Ectodermal cell (in vitro differentiated cells): ENCODE measurements at regions not wholly inside any gene's neighbourhood (a gene's known extent, or its start where the extent isn't known, plus 50 kb on each side); places are given as distances from the start of the nearest gene placed in this dataset.

Experiments used
- H3K27ac ChIP-seq: 2 replicates; pipeline ENCODE4 v1.7.0; 2013; ENCODE audit warnings: mild to moderate bottlenecking, low read depth, low read length; ENCODE audit not compliant: insufficient read depth, poor library complexity, severe bottlenecking
- H3K27me3 ChIP-seq: 2 replicates; pipeline ENCODE4 v1.7.0; 2013; ENCODE audit warnings: mild to moderate bottlenecking, low read length; ENCODE audit not compliant: insufficient read depth, control insufficient read depth, poor library complexity, severe bottlenecking
- H3K36me3 ChIP-seq: one replicate; pipeline ENCODE4 v1.7.0; 2013; ENCODE audit warnings: low read length; ENCODE audit not compliant: control insufficient read depth, insufficient read depth
- H3K4me1 ChIP-seq: one replicate; pipeline ENCODE4 v1.7.0; 2013; ENCODE audit warnings: low read length; ENCODE audit not compliant: control insufficient read depth, insufficient read depth
- H3K4me3 ChIP-seq: 2 replicates; pipeline ENCODE4 v1.7.0; 2013; ENCODE audit warnings: low read depth, low read length, control low read depth; ENCODE audit not compliant: insufficient read depth
- H3K9me3 ChIP-seq: 2 replicates; pipeline ENCODE4 v1.7.0; 2013; ENCODE audit warnings: mild to moderate bottlenecking, low read length, moderate library complexity; ENCODE audit not compliant: control insufficient read depth
- WGBS, 2 experiments: methylation state at CpG; one replicate each; pipeline ENCODE4 v1.1.7; 2013; ENCODE audit warnings: missing lambda C conversion rate in 2 of 2; 5-methylcytosine and 5-hydroxymethylcytosine counted together

DNA sequence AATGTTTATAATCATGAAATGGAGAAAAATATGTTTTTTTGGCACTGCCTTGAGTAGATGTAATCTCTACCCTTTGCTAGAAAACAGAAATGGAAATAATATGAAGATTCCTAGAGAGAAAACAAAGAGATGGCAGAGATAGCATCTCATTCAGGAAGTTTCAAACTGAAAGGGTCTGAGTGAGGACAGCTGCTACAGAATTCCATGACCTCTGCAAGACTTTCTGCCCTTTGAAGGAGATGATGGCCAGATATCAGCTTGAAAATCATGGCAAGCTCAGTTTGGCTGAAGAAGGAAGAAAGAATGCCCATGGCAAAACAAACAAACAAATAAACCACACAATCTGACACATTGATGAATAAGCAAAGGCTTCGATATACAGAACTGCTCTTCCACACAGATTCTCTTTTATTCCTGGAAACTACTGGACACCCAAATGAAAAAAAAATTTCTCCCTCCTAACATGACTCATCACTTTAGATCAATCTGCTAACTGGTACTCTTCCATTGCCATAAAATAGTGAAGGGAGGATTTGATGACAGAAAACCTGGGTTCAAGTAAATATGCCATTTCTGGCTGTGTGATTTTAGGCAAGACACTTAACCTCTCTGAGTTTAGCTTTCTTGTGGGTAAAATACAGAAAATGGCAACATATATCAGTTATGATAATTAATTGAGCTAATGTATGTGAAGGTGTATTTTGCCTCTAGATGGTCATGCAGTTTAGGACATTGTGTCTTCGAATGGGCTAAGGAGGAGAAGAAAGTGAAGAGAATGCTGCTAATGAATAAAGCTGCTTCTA lies 105.9 kb upstream of the SPACA1 start:
- Histone ChIP-seq H3K36me3 (no peaks in the 10 kb centered on the region), H3K4me3 (no peak overlapping the region), H3K27me3 (no peaks in the 10 kb centered on the region), H3K27ac (no peak overlapping the region), H3K9me3 (no peaks in the 10 kb centered on the region), H3K4me1 (peaks cover 13% of the 10 kb centered on the region)
- WGBS, 2 experiments: 95 to 100% methylated on average over 1 to 2 of the region's 2 CpGs

DNA sequence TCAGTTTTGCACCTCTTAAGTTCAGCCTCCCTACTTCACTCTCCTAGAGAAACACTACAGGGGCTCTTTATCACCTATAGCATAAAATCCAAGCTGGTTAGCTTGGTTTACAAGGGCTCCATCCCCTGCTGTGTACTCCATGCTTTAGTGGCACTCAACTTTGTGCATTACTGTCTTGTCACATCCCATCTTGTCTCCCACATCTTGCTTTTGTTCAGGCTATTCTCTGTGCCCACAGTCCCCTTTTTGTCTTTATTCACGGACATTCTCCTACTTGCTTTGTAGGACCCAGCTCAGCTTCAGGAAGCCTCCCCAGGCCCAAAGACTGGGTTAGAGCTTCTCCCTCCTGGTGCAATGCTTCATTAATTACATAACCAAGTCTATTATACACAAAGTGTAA lies 107.9 kb upstream of the SPACA1 start:
- peaks cover 10% of the 10 kb centered on the region for H3K4me1 ChIP-seq
- no peaks in the 10 kb centered on the region for H3K27me3 ChIP-seq
- H3K4me3 ChIP-seq: no peak overlapping the region
- H3K27ac ChIP-seq: no peak overlapping the region
- H3K36me3 ChIP-seq: no peaks in the 10 kb centered on the region
- WGBS, 2 experiments: 56 to 57% methylated on average over 1 of the region's 1 CpG
- no peaks in the 10 kb centered on the region for H3K9me3 ChIP-seq

DNA sequence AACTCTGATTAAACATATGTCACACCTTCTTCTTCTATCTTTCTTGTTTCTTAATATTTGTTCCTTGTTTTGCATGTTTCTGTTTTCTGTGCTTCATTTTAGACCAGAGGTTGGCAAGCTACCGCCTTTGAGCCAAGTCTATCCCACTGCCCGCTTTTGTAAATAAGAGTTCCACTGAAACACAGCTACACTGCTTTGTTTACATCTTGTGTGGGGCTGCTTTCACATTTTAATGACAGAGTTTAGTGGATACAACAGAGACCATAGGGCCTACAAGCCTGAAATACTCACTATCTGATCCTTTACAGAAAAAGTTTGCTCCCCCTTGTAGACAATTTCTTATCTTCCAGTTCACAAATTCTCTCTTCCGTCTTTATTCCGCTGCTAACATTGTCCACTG lies 109.4 kb upstream of the SPACA1 start:
- H3K4me3 ChIP-seq: no peak overlapping the region
- no peak overlapping the region for H3K27ac ChIP-seq
- H3K9me3 ChIP-seq: no peaks in the 10 kb centered on the region
- no peaks in the 10 kb centered on the region for H3K36me3 ChIP-seq
- H3K27me3 ChIP-seq: no peaks in the 10 kb centered on the region
- 75 to 82% methylated on average over 3 to 4 of the region's 4 CpGs for WGBS, 2 experiments
- peaks cover 7% of the 10 kb centered on the region for H3K4me1 ChIP-seq

- H3K9me3 ChIP-seq: no peaks in the 10 kb centered on the region
- H3K27me3 ChIP-seq: no peaks in the 10 kb centered on the region
- no peak overlapping the region for H3K27ac ChIP-seq
- no peak overlapping the region for H3K4me3 ChIP-seq
- no peaks in the 10 kb centered on the region for H3K36me3 ChIP-seq
- 89 to 92% methylated on average over 9 of the region's 9 CpGs for WGBS, 2 experiments
- peaks cover 7% of the 10 kb centered on the region for H3K4me1 ChIP-seq
These were observed 111.6 kb upstream of the SPACA1 start for GRCh38 chr6:87936065-87936464.

DNA sequence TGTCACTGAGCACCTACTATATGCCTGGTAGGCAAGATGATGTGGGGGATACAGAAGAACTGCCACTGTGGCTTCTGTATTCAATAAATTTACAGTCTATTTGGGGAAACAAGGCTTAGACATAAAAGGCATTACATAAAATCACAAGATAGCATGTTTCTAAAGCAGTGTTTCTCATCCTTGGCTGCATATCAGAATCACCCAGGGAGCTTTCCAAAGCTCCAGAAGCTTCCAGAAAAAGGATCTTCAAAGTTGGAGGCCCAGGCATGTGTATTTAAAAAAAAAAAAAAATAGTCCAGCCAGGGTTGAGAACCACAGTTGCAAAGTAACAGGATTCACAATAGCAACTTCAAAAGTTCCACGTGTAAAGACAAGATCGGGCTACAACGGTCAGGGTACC lies 112.4 kb upstream of the SPACA1 start:
- peaks cover 7% of the 10 kb centered on the region for H3K4me1 ChIP-seq
- H3K27me3 ChIP-seq: no peaks in the 10 kb centered on the region
- 95% methylated on average over 3 of the region's 3 CpGs for WGBS, 2 experiments
- H3K4me3 ChIP-seq: no peak overlapping the region
- H3K9me3 ChIP-seq: no peaks in the 10 kb centered on the region
- H3K36me3 ChIP-seq: no peaks in the 10 kb centered on the region
- H3K27ac ChIP-seq: no peak overlapping the region

DNA sequence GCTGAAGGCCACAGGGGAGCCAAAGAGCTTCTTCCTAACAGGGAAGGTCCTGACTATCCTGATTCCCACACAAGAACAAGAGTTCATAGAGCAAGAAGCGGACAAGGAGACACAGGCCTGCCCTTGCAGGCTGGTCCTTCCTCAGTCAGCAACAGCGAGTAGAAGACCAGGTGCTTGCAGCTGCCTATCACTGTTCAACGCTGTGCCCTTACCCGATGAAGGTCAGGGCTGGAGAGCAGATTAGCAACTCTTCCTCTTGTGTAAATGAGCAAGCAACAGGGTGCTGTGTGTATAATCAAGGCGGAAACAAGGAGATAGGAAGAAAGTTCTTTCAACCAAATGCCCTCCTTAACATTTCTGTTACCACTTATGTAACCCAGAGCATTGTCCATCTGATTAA lies 115.3 kb upstream of the SPACA1 start:
- Histone ChIP-seq H3K27me3 (no peaks in the 10 kb centered on the region), H3K4me3 (no peak overlapping the region), H3K27ac (no peak overlapping the region), H3K36me3 (no peaks in the 10 kb centered on the region), H3K9me3 (no peaks in the 10 kb centered on the region), H3K4me1 (no peaks in the 10 kb centered on the region)
- WGBS, 2 experiments: 42 to 49% methylated on average over 5 of the region's 5 CpGs

GRCh38 chr6:87929843-87930288 lies 117.8 kb upstream of the SPACA1 start:
- WGBS, 2 experiments: 13% methylated on average over 6 of the region's 6 CpGs
- Histone ChIP-seq H3K27ac (no peak overlapping the region), H3K27me3 (no peaks in the 10 kb centered on the region), H3K4me3 (no peak overlapping the region), H3K36me3 (no peaks in the 10 kb centered on the region), H3K4me1 (no peaks in the 10 kb centered on the region), H3K9me3 (no peaks in the 10 kb centered on the region)

GRCh38 chr6:87926687-87927086 lies 121.0 kb upstream of the SPACA1 start:
- Histone ChIP-seq H3K36me3 (no peaks in the 10 kb centered on the region), H3K4me1 (no peaks in the 10 kb centered on the region), H3K4me3 (no peak overlapping the region), H3K27ac (no peak overlapping the region), H3K27me3 (no peaks in the 10 kb centered on the region), H3K9me3 (no peaks in the 10 kb centered on the region)
- 93 to 95% methylated on average over 2 of the region's 2 CpGs for WGBS, 2 experiments

GRCh38 chr6:87926072-87926471 lies 121.6 kb upstream of the SPACA1 start:
- WGBS, 2 experiments: 94 to 95% methylated on average over 6 of the region's 6 CpGs
- no peaks in the 10 kb centered on the region for H3K4me1 ChIP-seq
- no peak overlapping the region for H3K4me3 ChIP-seq
- no peaks in the 10 kb centered on the region for H3K36me3 ChIP-seq
- H3K9me3 ChIP-seq: no peaks in the 10 kb centered on the region
- H3K27ac ChIP-seq: no peak overlapping the region
- no peaks in the 10 kb centered on the region for H3K27me3 ChIP-seq

GRCh38 chr6:87925373-87926060 lies 122.1 kb upstream of the SPACA1 start:
- Histone ChIP-seq H3K36me3 (no peaks in the 10 kb centered on the region), H3K27me3 (no peaks in the 10 kb centered on the region), H3K27ac (no peak overlapping the region), H3K4me1 (no peaks in the 10 kb centered on the region), H3K9me3 (no peaks in the 10 kb centered on the region), H3K4me3 (no peak overlapping the region)
- WGBS, 2 experiments: 85 to 87% methylated on average over 7 of the region's 7 CpGs
